ENCODE measurements at regions not wholly inside any gene's neighbourhood (a gene's known extent, or its start where the extent isn't known, plus 50 kb on each side); places are given as distances from the start of the nearest gene placed in this dataset.

DNA sequence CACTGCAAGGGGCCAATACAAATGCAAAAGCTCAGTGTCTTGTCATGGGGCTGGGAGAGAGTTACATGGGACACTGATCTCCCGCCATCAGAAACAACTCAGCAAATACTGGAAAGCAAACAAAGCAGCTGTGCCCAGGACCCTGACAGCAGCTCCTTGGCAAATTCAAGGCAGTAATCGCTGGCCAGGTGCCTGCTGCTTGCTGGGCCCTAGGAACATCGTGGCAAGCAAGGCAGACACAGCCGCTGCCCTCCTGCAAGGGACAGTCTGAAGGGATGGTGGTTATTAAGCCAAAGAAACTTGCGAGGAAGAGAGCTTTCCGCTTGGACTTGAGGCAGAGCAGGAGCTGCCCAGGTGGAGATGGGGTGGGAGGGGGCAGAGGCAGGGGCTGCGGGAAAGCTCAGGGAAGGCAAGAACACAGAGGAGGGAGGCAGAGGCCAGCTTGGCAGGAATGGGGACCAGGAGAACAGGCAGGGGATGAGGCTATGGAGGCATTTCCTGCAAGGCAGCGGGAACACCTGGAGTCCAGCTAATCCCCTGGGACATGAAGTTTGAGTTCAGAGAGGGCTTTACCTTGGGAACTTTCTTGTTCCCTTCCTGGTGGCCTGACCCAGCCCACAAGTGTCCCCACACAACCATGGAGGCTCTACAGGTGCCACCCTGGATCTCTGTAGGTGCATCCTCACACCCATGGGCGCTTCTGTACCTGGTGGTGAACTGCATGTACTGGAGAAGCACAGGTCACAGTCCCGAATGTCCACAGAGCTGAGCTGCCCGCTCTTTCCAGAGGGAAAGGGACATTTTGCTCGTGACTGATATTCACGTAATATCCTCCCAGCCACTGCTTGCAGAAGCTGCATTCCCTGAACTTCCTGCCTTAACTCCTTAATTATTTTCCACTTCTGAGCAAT is 78.7 kb upstream of the ATP2B2 start:
- no peak for DNase-seq (ENCODE audit: low spot score)

DNA sequence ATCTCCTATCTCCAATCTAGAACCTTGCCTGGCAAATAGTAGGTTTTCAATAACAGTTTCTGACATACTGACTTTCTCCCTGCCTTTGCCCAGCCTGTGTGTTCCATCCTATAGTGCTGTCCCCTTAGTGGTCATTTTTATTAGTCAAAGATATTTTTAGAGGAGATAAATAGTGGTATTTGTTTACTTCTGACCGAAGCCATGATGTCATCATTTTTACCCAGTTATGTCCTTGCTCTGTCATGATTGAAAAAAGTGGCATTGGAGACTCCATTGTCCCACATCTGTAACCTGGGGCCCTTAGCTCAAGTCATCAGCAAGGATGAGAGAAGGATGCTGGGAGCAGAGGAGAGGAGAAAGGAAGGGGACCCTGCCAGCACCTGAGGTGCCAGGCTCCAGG is 80.6 kb upstream of the ATP2B2 start:
- DNase-seq (ENCODE audit: low spot score), result no peak

DNA sequence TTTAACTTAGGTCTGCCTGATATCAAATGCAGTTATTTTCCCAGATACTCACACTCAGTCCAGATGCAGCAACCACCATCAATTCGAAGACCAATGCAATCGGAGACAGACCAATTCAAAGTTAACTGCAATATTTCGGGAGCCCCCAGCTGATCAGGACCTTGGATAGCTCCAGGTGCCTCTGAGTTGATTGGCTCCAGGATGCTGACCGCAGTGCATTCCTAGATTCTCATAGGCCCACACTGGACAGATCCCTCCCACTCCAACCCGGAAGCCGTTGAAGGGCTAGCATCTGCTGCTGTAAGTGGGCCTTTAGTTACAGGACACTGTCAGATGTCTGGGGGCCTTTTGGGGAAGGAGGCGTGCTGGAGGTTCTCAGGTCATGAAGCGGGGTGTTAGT is 89.5 kb upstream of the ATP2B2 start:
- DNase-seq (ENCODE audit: low spot score), result peak; percentile 84

DNA sequence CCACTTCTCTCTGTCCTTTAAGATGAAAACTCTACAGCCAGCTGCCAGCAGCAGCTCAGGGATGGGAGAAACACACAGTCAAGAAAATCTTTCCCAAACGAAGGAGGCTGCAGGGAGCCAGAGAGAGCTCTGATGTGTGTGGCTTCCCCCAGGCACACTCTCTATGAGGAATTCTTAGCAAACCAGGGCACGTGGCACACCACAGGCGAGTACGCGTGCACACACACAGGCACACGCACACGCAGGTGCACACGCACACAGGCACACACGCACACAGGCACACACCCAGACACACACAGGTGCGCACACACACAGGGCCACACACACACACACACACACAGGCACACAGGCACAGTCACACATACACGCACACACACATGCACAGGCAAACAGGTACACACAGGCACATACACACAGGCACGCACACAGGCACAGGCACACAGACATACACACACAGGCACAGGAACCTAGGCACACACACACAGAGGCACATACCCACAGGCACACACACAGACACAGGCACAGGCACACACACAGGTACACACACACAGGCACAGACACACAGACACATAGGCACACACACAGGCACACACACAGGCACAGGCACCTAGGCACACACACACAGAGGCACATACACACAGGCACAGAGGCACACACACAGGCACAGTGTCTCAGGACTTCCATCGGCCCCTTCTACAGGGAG is 91.5 kb upstream of the ATP2B2 start:
- DNase-seq (ENCODE audit: low spot score), result no peak

DNA sequence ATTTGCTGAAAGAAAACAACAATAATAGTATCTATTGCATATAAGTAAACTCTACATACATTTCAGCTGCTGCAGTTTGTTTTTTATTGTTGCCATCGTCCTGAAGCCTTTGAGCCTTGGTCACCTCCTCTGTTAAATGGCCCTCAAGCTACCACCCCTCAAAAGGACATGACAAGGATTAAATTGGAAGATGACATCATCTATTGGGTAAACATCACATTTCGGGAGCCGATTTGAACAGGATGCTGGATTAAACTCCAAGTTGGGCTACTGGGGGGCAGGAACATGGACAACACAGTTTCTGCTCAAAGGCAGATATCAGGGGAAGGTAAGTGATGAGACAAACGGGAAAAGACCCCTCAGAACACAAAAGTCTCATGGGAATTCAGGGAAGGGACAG is 92.3 kb upstream of the ATP2B2 start:
- DNase-seq (ENCODE audit: low spot score), result no peak

DNA sequence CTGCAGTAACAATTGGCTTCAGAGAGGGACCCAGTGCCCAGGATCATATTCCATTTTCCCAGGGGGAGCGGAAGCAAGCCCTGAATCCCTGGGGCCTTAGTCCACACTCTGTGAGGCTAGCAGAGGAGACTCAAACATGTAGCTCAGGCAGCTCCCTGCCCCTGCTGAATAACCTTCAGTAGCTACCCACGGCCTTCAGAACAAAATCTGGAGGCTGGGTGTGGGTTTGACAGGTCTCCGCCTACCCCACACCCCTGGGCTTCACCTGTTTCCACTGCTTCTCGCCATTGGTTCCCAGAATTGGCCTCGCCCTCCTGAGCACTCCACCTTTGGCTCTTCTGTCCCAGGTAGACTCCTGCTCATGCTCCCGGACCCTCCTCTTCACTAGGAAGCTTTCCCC is 93.6 kb upstream of the ATP2B2 start:
- DNase-seq (ENCODE audit: low spot score), result no peak

DNA sequence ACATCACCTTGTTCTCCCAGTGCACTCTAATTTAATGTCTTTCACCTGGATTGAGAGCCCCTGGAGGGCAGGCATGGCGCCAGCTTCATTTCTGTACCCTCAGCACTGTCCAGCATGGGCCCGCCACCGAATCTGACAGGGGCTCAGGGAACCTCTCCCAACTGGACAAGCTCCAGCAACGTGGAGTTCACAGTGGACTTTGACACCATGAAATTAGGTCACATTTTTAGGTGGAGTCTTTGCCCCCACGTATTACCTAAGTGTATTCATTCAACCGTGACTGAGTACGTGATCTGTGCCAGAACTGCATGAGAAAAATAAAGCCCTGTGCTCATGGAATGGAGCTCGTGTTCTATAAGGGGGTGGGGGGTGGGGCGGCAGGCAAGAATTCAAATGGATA is 94.1 kb upstream of the ATP2B2 start:
- no peak for DNase-seq (ENCODE audit: low spot score)

DNA sequence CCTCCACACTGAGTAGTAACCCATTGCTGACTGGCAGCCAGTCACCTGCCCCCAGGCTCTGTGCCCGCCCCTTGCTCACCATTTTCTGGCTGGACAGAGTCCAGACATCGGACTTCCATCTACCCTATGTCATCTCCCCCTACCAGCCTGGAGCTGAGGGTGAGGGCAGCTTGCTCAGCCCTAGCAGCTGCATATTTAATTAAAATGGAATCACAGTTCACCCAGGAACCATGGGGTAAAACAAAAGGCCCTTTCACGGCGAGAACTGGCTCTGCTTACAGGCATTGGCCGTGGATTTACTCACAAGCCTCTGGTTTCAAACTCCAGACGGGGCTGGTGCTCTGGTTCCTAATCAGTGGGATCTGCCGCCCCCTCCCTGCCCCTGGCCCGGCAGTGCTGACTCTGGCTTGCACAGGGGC is 94.9 kb upstream of the ATP2B2 start:
- no peak for DNase-seq (ENCODE audit: low spot score)

DNA sequence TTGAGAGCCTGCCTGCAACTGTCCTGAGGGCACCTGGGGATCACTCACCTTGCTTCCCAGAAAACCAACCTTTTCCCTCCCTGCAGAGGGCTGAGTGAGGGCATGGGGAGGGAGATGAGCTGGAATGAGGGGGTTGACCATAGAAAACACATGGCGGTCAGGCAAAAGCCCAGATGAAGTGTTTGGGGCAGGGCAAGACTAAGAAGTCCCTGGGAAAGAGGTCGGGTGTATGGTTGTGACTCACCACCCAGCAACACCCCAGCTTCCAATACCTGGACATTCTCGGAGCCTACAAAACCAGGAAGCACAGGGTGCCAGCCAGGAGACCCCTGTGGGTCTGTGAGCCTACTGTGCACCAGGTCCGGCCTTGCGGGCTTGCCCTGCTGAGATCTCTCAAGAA is 95.3 kb upstream of the ATP2B2 start:
- no peak for DNase-seq (ENCODE audit: low spot score)

DNA sequence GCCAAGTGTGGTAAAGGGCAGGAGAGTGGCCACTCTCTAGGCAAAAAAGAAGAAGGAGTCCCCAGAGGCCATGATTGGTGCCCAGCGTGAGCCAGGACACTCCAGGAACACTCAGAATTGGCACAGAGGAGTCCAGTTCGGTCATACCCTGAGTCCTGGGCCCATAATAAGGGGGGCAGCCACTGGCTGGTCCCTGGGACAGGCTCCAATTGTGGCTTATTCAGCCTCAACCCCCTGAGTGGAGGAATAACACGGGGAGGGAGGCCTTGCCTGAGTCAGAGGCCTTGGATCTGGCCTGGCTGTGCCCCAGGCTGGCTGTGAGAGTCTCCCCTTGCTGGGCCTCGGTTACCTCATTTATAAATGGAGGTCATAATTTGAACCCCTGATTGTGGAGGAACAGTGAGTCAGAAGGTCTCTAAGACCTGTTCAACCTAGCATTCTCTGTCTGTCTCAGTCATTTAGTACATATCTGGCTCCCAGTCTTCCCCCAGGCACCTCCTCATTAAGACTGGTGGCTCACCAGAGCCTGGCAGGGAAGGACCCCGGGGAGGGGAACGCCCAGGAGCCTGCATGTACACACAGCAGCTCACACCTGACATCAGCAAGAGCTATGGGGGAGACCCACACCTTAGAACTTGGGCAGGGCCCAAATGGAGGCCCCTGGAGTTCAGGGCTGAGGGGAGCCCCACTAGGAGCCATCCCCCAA is 95.9 kb upstream of the ATP2B2 start:
- no peak for DNase-seq (ENCODE audit: low spot score)

DNA sequence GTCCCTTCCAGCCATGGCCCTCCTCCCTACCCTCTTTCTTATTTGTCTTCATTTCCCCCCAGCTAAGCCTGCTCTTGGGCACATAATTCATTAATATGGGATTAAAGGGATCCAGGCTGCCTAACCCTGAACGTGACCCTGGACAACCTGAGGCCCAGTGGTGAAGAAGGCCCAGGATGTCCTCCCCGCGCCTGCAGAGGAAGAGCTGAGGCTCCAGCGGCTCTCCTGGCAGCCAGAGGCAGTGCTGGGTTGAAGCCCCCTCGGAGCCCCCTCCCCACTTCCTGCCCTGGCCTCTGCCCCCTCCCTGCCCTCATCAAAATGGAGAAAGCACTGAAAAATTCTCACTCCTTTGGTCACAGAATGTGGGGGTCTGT is 96.5 kb upstream of the ATP2B2 start:
- DNase-seq (ENCODE audit: low spot score), result no peak

DNA sequence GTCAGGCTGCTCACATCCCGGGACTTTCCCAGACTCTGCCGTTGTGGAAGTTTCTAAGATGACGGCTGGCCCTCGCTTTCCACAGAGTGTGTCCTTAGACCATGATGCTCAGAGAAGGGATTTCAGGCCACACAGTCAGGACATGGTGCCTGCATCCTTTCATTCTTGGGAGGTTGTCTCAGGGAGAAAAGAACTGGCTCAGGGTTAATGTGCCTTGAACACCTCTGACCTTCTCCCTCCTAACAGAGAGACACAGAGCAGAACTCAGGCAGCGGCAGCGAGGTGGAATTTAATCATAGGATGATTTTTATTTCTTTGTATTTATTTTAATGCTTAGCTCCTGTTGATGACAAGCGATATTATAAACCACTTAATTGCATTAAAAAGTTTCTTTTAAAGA is 96.9 kb upstream of the ATP2B2 start:
- DNase-seq (ENCODE audit: low spot score), result no peak

DNA sequence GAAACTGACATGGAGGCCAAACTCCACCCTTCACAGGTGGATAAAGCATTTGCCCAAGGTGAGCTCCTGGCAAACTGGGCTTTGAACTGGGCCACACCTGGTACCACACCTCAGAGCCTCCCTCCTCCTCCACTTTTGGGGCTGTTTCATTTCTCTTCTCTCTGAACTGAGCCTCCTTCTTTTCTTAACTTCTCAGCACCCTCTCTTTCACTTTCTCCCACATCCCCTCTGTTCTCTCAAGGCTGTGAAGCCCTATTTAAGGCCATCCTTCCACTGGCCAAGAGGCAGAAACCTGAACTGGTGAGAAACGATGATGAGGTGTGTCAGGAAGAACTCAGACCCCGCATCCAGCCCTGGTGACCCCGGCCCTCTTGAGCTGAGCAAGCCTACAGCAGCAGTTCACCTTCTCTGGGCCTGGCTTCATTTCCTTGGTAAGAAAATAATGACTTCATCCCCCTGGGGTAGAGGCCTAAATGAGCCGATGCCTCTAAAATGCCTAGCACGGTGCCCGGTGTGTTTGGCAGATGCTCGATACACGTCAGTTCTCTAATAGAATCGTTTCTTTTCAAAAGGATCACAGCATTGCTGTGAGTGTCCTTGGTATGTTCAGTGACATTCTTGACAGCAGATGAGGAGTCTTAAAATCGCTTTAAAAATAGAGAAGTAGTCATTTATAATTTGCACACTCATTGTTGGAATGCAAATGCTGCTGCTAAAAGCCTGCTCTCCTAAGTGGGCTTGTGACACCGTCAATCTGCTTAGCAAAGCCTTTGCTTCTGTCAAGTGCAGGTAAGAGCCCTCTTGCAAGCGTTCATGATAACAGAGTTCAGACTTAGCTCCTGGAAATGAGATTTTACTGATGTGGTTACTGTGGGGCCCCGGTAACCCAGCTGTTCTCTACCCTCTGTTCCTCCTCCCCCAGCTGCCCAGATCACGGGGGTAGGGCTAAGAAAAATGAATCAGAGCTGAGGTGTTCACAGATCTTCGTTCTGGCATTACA is 97.7 kb upstream of the ATP2B2 start:
- no peak for DNase-seq (ENCODE audit: low spot score)

DNA sequence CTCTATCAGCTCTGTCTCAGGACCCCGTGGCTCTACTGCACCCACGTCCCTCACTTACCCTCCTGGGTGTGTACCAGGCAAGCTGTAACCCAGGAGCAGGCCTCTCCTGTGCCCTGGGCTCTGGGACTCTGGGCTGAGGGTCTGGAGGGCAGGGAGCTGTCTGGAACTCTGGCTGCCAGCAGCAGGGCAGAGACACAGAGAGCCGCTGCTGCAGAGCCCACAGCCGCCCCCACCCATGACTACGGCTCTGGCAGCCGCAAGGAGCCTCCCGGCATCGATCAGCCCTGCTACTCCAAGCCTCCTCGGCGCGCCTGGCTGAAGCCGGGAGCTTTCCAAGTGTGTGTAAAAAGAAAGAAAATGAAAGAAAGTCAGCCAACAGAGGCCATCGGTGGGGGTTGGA is 103.7 kb upstream of the ATP2B2 start:
- DNase-seq (ENCODE audit: low spot score), result no peak

DNA sequence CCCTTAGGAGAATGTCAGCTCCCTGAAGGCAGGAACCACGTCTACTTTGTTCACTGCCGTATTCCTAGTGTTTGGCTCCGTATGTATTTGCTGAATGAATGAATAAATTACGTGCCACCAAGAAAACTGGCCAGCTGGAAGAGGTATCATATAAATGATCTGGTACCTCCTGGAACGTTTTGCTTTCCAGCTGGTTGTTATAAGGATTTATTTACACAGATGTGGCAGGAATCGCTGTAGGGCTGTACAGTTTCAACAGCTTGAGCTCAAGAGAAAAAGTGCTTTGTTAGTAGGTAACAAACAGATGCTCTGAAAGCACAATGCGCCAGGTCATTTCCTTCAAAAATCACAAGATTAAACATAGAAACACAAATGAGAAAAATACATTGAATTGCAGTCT is 108.8 kb upstream of the ATP2B2 start:
- no peak for DNase-seq (ENCODE audit: low spot score)

DNA sequence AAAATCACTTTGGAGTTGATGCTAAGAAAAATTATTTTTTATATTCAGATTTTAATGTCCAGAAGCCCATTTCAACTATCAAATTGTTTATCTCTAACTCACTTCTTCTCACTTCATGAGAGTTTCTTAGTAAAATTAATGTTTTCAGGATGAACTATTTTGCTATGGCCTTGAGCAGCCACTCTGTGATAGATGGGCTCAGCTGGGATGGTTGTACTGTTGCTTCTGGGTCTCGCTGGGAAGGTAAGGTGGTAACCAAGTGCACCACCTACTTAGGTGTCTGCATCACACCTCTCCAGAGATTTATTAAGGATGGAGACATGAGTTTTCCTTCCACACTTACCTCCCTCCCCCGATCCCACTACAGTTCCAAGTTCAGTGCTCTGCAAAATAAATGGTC is 110.3 kb upstream of the ATP2B2 start:
- DNase-seq (ENCODE audit: low spot score), result no peak

DNA sequence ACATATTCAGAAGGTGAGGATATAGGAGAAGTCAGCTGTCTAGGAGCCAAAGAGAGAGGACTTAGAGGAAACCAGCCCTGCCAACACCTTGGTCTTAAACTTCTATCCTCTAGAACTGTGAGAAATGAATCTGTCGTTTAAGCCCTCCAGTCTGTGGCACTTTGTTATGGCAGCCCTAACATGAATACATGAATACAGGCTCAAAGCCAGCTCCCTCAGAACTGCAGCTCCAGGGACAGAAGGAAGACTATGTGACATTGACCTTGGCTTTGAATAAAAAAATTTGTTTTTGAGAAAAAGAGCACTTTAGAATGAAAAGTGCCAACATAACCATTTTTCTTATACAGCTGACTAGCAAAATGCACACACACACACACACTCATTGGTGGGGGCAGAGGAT is 110.9 kb upstream of the ATP2B2 start:
- no peak for DNase-seq (ENCODE audit: low spot score)

DNA sequence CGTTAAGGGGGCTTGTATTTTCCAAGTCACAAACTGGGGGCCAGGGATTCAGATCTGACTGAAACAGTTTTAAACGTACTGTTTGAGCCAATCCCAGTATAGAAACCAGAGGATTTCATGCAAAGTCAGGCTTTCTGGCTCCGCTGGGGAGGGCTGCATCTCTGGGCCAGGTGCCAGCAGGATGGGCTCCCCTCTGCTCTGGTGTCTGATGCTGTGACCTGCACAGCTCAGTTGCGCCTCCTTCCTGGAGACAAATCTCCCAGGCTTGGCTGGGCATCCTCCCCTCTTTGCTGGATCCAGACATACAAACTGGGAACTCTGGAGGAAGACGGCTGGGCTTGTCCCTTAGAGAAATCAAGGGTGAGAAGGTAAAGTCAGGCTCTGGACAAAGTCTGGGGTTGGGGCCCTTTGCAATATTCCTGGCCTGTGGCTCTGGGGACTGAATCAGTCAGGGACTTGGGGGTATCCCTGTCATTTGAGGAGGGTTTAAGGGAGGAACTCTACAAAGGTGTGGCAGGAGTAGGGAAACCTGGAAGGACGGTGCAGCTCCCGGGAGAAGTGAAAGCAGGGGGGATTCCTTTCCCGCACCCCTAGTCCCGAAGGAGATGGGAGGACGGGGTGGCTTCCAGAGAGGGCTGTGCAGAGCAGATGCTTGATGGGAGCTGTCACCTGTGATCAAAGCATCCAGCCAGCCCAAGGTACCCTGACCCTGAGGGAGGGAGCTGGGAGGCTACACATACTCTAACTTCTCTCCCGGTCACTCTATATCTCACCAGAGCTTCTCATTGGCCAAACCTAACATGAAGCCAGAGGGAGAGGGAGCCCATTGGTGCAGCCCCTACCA is 114.8 kb upstream of the ATP2B2 start:
- no peak for DNase-seq (ENCODE audit: low spot score)

DNA sequence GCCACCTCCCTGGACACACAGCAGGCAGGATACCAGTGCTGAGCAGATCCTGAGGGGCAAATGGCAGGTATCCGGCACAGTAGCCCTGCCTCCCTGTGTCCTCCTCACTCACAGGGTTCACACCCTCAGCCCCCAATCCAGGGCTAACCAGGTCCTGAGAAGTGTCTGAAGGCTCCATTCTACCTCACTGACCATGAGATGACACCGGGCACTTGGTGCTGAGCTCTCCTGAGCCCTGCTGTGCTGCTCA is 115.4 kb upstream of the ATP2B2 start:
- DNase-seq (ENCODE audit: low spot score), result no peak

DNA sequence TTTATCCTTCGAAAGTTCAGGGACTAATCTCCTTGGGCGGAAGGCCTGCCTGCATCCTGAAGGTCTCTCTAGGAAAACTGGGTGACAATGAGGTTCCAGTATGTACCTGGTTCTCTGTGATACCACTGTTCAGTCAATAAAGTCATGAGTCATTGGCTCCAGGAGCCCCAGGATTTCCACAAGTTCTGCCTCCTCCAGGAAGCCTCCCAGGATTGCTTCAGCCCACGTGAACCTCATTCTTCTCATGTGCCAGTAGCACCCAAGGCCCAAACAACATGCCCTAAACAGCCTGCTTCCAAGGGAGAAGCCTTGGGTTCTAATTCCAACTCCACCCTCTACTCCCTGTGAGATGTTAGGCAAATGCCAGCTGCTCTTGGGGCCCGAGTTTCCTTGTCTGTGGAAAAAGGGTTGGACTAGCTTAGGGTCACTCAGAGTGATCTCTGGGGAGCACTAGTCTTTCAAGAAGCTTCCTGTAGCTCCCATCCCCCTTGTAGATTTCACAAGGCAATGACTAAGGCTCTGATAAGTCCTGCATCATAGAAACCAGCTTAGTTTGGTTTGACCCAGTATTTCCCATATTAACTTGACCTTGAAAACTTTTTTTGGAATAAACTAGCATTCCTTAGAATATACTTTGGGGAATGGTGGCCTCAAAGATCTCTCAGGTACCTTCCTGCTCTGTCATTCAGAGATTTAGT is 118.3 kb upstream of the ATP2B2 start:
- no peak for DNase-seq (ENCODE audit: low spot score)
